GM12878 (cell line): ENCODE measurements at regions not wholly inside any gene's neighbourhood (a gene's known extent, or its start where the extent isn't known, plus 50 kb on each side); places are given as distances from the start of the nearest gene placed in this dataset.
"Not testable (repeated sequence)": the region's sequence is repeated elsewhere in the genome, so short reads cannot be mapped to it uniquely, and the experiment has no call there.

Experiments
- ATAC-seq: fragments of 200-7000 bp; cut with Tn5 transposase; 3 replicates; pipeline ENCODE4 v1.9.1; 2020; ENCODE audit warnings: mild to moderate bottlenecking, moderate library complexity
- BruUV-seq: library from RNA; stranded (reverse); fragments of 400-500 nt; replicated peaks from 2 replicates; lab custom pipeline; 2021; lab: Mats Ljungman, UMichigan
- CTCF ChIA-PET: fragments of 300-600 bp; sonication (Branson Sonifier 250); formaldehyde crosslinking; extraction: SDS; loops from one replicate; lab custom pipeline; 2021; ENCODE audit warnings: inconsistent platforms; lab: Yijun Ruan, JAX
- POLR2A ChIA-PET: fragments of 350-600 bp; formaldehyde crosslinking; extraction: SDS; loops from one replicate; lab custom pipeline; 2021; ENCODE audit warnings: inconsistent platforms; lab: Charles Lee
- RAD21 ChIA-PET: fragments of 300-600 bp; sonication (Branson Sonifier 250); formaldehyde crosslinking; loops from one replicate; lab custom pipeline; 2023; ENCODE audit warnings: antibody characterized with exemption; ENCODE audit not compliant: unreplicated experiment; lab: Charles Lee
- SMC1A ChIA-PET: fragments of 300-600 bp; sonication (Branson Sonifier 250); formaldehyde crosslinking; loops from one replicate; lab custom pipeline; 2023; ENCODE audit not compliant: unreplicated experiment, uncharacterized antibody; lab: Charles Lee
- DNase-seq: peaks from one replicate; pipeline ENCODE4 v3.0.0-alpha.2; 2011; ENCODE audit warnings: low read depth, low spot score
- FAIRE-seq: peaks from 3 replicates; lab custom pipeline; 2011; peaks lifted over from hg19 to GRCh38; lab: Jason Lieb, UNC
- H2AFZ ChIP-seq: 2 replicates; pipeline ENCODE4 v1.6.0; 2011; ENCODE audit warnings: low read depth, low read length, control low read depth; ENCODE audit not compliant: control insufficient read depth
- H3K27ac ChIP-seq: 2 replicates; pipeline ENCODE4 v1.5.1; 2011; ENCODE audit warnings: control low read depth; ENCODE audit not compliant: control insufficient read depth, insufficient read depth
- H3K27me3 ChIP-seq, 2 experiments: replicated peaks in 1 of 2; 2 replicates each; pipeline versions ENCODE4 v1.6.0 to v1.6.1; 2011; ENCODE audit warnings: low read length in 1 of 2; ENCODE audit not compliant: control insufficient read depth in 2 of 2, insufficient read depth in 2 of 2
- H3K36me3 ChIP-seq, 2 experiments: 2 replicates each; pipeline ENCODE4 v1.5.1; 2011; ENCODE audit warnings: low read length in 1 of 2; ENCODE audit not compliant: control insufficient read depth in 2 of 2, insufficient read depth in 2 of 2
- H3K4me1 ChIP-seq: 2 replicates; pipeline ENCODE4 v1.6.1; 2011; ENCODE audit warnings: mild to moderate bottlenecking, low read length, moderate library complexity, mixed read lengths; ENCODE audit not compliant: control insufficient read depth, insufficient read depth
- H3K4me2 ChIP-seq: 2 replicates; pipeline ENCODE4 v1.6.0; 2011; ENCODE audit warnings: control low read depth; ENCODE audit not compliant: control insufficient read depth, insufficient read depth
- H3K4me3 ChIP-seq: fragments of 200-600 bp; sonication (generic); 2 replicates; pipeline ENCODE4 v1.5.1; 2016
- H3K79me2 ChIP-seq: 2 replicates; pipeline ENCODE4 v1.6.0; 2011; ENCODE audit warnings: low read length; ENCODE audit not compliant: control insufficient read depth, insufficient read depth
- H3K9ac ChIP-seq: 2 replicates; pipeline ENCODE4 v1.8.0; 2011; ENCODE audit warnings: low read length, control low read depth, mixed read lengths; ENCODE audit not compliant: control insufficient read depth, insufficient read depth
- H3K9me3 ChIP-seq: replicated peaks from 3 replicates; pipeline ENCODE4 v1.5.1; 2011; ENCODE audit warnings: mild to moderate bottlenecking, low read length; ENCODE audit not compliant: control insufficient read depth, insufficient read depth
- H4K20me1 ChIP-seq: 2 replicates; pipeline ENCODE4 v1.6.0; 2011; ENCODE audit not compliant: control insufficient read depth, insufficient read depth
- STAT3 ChIP-seq: IDR thresholded peaks from 2 replicates; pipeline ENCODE4 v1.6.1; 2011; ENCODE audit warnings: low read depth, low read length, improper control_type of control experiment
- SUZ12 ChIP-seq: fragments of 200-600 bp; sonication (generic); IDR thresholded peaks from one replicate; pipeline ENCODE4 v1.6.1; 2018; ENCODE audit warnings: antibody characterized with exemption, mild to moderate bottlenecking; ENCODE audit not compliant: unreplicated experiment
- WGBS: methylation state at CpG from one replicate; pipeline ENCODE4 v1.1.6; 2016; ENCODE audit warnings: low lambda C conversion rate; ENCODE audit not compliant: insufficient replicate concordance, insufficient coverage; ENCODE audit errors: missing lambda C conversion rate; 5-methylcytosine and 5-hydroxymethylcytosine counted together
- in situ Hi-C: fragments of 300-500 bp; cut with MboI; formaldehyde crosslinking; loops from 9 replicates; pipeline ENCODE4 v1.14.3; 2018; ENCODE audit warnings: mixed read lengths
- intact Hi-C: fragments of 100-400 bp; cut with micrococcal nuclease; formaldehyde crosslinking; loops from one replicate; pipeline ENCODE4 v1.14.2; 2022; ENCODE audit not compliant: unreplicated experiment
- TF ChIP-seq, protein P1 (sequence below): fragments of 450-650 bp; IDR thresholded peaks from 2 replicates; pipeline ENCODE4 v1.6.1; 2014; ENCODE audit warnings: mild to moderate bottlenecking

DNA sequence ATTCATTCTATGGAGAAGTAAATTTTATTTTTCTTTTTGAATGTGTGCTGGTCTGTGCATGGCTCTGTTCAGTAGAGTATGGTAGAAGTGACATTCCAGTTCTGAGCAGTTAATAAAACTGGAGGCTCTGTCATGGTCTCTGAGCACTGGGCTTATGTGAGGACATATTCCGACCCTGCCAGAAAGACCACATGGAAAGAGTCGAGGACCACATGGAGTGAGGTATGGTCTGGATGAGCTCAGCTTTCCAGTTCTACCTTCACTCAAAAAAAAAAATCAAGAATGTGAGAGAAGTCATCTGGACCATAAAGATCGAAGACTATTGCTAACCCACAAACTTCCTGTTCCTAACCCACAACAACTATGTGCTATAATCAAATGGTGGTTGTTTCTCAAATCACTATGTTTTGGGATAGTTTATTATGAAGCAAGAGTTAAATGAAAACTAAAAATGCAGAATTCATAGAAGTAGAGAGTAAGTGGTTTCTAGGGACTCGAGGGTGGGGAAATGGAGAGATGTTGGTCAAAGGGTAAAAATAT lies 534.2 kb upstream of the ANO5 start:
- Histone ChIP-seq H3K4me1 (no peaks in the 10 kb centered on the region), H2AFZ (no peak overlapping the region), H3K79me2 (no peaks in the 10 kb centered on the region), H3K9me3 (no peaks in the 10 kb centered on the region)
- FAIRE-seq (no peak), DNase-seq (no peak)
- RAD21 ChIA-PET, result no interaction called here
- TF ChIP-seq, protein P1, sequence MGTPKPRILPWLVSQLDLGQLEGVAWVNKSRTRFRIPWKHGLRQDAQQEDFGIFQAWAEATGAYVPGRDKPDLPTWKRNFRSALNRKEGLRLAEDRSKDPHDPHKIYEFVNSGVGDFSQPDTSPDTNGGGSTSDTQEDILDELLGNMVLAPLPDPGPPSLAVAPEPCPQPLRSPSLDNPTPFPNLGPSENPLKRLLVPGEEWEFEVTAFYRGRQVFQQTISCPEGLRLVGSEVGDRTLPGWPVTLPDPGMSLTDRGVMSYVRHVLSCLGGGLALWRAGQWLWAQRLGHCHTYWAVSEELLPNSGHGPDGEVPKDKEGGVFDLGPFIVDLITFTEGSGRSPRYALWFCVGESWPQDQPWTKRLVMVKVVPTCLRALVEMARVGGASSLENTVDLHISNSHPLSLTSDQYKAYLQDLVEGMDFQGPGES, result no peak
- TF ChIP-seq STAT3, result no peak
- TF ChIP-seq SUZ12, result no peak
- TF ChIP-seq, all 136 proteins: peak for 0
- POLR2A ChIA-PET, result no interaction called here
- no TSS peak for BruUV-seq
- in situ Hi-C loops, result no loop called here
- Histone ChIP-seq H3K36me3 (no peaks in the 10 kb centered on the region), H3K27me3 (no peaks in the 10 kb centered on the region), H3K27ac (no peak overlapping the region), H3K4me2 (no peak overlapping the region), H4K20me1 (no peaks in the 10 kb centered on the region), H3K4me3 (no peak overlapping the region), H3K9ac (no peak overlapping the region)
- intact Hi-C loops, result no loop called here
- SMC1A ChIA-PET, result interaction anchor here (0.6 kb wide), 1 partner anchor 208 kb away, joined by 3 read pairs; no protein-coding TSS in a partner anchor
- no peak for ATAC-seq
- 13% methylated on average over 4 of the region's 4 CpGs for WGBS
- CTCF ChIA-PET, result no interaction called here

DNA sequence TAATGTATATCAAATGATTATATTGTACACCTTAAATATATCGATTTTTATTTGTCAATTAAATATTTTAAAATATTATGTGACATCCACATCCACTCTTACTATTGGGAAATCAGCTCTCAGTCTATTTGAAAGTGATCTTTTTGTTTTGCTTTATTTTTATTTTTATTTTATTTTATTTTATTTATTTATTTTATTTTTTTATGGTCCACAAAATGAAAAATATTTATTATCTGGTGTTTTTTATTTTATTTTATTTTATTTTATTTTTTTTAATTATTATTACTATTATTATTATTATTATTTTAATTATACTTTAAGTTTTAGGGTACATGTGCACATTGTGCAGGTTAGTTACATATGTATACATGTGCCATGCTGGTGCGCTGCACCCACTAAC lies 533.5 kb upstream of the ANO5 start:
- FAIRE-seq, POLR2A ChIA-PET, ATAC-seq: not testable (repeated sequence)

More for the DNA sequence above, 533.5 kb upstream of the ANO5 start:
- RAD21 ChIA-PET, BruUV-seq, H3K4me2 ChIP-seq, DNase-seq, H3K27ac ChIP-seq, H2AFZ ChIP-seq, H3K36me3 ChIP-seq, CTCF ChIA-PET, H4K20me1 ChIP-seq, H3K9ac ChIP-seq, in situ Hi-C loops, H3K9me3 ChIP-seq, H3K4me3 ChIP-seq, intact Hi-C loops, H3K4me1 ChIP-seq, SMC1A ChIA-PET, H3K79me2 ChIP-seq, H3K27me3 ChIP-seq: not testable (repeated sequence)
- WGBS, result 5% methylated on average over 1 of the region's 2 CpGs
